Stimulated activated CD8-positive, alpha-beta memory T cell treated with anti-CD3 and anti-CD28 coated beads, Interleukin-2, amount 100 ng/mL, for 1 hour (primary cell): ENCODE measurements at regions not wholly inside any gene's neighbourhood (a gene's known extent, or its start where the extent isn't known, plus 50 kb on each side); places are given as distances from the start of the nearest gene placed in this dataset.
"Not testable (repeated sequence)": the region's sequence is repeated elsewhere in the genome, so short reads cannot be mapped to it uniquely, and the experiment has no call there.

Experiments used
- DNase-seq, 2 donors: peaks; one replicate each; pipeline ENCODE4 v3.0.0-alpha.2; 2020; ENCODE audit warnings: low read depth in 2 of 2

- DNase-seq = no peak
Observed at GRCh38 chr13:71005919-71006318, 861.1 kb downstream of the DACH1 start.

DNA sequence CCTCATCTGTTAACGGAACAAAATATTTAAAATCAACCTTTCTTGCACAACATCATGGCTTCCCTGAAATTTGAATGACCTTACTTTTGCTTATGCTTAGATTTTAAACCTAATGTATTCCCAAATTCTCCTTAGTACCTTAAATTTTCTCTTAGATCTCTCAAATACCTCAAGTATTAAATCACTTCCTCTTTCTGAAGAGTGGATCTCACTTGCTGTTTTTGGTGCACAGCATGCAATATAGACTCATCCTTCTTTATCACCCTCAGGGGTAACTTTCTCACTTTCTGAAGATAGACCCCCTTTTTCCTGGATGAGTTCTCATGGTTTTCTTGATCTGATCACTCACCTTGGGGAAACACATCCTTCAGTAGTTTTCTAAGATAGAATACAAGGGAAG lies 871.7 kb downstream of the DACH1 start:
- no peak for DNase-seq

- no peak for DNase-seq
Observed at GRCh38 chr13:70994191-70994590, 872.8 kb downstream of the DACH1 start.

GRCh38 chr13:70987043-70987442 lies 878.8 kb upstream of the KLHL1 start:
- DNase-seq = no peak

DNA sequence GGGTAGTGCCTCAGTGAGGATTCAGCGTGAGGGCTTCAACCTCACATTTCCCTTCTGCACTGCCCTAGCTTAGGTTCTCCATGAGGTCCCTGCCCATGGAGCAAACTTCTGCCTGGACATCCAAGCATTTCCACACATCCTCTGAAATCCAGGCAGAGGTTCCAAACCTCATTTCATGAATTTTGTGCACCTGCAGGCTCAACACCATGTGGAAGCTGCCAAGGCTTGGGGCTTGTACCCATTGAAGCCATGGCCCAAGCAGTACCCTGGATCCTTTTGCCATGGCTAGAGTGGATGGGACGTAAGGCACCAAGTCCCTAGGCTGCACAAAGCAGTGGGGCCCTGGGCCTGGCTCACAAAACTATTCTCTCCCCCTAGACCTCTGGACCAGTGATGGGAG lies 877.1 kb upstream of the KLHL1 start:
- no peak for DNase-seq

GRCh38 chr13:70981219-70981618 lies 873.0 kb upstream of the KLHL1 start:
- not testable (repeated sequence) for DNase-seq

GRCh38 chr13:70969321-70969720 lies 861.1 kb upstream of the KLHL1 start:
- DNase-seq = no peak

DNA sequence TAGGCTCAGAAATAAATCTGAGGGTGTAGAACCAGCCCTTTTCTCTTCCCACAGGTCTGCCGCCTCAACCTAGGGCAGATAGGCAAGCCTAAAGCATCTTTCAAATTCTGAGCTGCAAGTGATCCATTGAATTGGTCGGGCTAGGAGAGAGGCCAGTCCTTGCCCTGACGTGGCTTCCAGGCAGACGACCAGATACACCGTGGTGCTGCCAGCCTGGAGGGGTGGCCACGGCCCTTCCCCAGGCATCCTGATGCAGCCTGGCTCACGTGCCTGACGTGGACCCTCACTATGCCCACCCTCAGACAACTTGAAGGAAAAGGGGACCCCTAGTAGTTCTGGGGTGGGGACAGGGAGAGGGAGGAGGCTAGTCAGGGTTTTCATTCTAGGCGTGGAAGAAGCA lies 859.3 kb upstream of the KLHL1 start:
- DNase-seq = no peak

DNA sequence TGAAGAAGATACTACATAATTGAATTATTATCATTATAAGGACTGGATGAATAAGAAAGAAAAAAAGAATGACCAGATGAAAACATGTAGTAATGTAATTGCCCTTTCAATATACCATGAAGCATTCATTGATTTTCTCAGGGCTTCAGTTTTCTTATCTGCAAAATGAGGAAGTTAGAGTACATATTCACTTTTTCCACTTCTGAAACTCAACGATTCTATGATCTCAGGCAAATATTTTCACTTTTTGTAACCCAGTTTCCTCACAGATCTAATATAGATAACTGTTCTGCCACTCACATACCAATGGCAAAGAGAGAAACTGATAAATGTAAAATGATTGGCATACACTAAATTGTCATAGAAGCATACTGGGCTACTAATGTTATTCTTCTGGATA lies 856.6 kb upstream of the KLHL1 start:
- no peak for DNase-seq

DNA sequence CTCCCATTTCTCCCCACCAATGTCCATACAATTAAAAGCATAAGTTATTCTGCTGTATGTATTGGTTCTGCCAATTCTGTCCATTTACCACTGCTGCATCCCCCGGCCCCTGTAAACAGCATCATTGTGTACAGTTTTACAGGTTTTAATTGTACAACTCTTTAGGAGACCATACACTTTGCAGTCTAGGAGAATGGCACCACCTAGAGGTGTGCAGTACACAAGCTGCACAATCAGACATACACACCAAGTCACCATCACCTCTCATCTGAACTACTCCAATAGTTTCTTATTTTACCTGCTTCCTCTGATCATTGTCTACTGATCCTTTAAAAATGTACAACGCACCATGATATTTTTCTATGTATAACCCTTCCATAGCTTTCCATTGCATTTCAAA lies 855.9 kb upstream of the KLHL1 start:
- no peak for DNase-seq

- DNase-seq = no peak
Observed at GRCh38 chr13:70960841-70961443, 852.7 kb upstream of the KLHL1 start.

DNA sequence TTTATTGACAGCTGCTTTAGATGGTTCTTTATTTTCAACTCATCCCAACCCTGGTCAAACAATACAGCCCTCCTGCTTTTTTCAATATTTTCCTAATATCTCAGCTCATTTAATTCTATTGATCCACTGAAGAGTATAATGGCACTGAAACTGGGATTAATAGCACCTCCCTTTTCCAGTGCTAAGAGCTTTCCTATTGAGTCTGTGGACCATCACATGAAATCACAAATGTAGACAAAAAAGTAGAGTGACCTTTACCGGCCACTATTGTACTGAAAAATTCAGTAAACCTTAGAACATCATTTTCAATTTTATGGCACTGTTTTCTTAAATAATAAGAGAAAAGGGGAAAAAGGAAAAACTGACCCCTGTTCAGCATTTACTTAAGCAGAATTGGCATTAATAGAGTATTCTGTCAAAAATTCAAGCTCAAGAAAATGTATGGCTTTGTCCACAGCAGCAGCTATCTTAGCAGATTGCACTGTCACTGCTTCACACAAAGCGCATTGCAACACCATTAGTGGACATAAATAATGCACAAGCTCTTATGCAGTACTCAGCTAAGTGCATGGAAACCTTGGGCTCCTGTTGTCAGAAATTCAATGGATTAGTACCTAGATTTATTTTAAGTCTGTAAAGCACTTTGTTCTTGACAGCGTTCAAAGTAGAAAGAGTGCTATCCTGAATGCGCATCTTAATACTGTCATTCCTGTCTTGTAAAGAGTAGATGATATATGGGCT lies 851.0 kb upstream of the KLHL1 start:
- DNase-seq = no peak

GRCh38 chr13:70955887-70956286 lies 847.6 kb upstream of the KLHL1 start:
- DNase-seq = no peak

- DNase-seq = no peak
Observed at GRCh38 chr13:70950664-70951063, 842.4 kb upstream of the KLHL1 start.

- DNase-seq = no peak
Observed at GRCh38 chr13:70945506-70945905, 837.3 kb upstream of the KLHL1 start.

DNA sequence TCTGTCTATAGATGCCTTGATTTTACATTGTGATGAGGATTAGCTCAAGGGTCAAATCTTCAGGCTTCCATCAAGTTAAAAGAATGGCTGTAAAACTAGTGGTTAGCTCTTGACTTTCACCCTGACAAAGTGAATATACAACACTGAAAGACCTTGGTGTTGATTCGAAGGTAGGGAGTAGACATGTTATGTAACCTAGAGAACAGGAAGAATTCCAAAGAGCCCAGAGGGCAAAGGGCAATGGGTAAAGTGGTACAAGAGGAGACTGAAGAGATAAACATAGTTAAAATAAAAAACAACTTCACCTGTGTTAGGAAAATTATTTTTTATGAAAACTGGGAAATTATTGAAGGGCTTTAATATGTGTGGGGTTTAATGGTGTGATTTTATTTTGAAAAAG lies 833.2 kb upstream of the KLHL1 start:
- DNase-seq = no peak

GRCh38 chr13:70938462-70938861 lies 830.2 kb upstream of the KLHL1 start:
- no peak for DNase-seq

GRCh38 chr13:70932511-70932910 lies 824.3 kb upstream of the KLHL1 start:
- DNase-seq = no peak

GRCh38 chr13:70923863-70924752 lies 815.9 kb upstream of the KLHL1 start:
- DNase-seq = no peak

DNA sequence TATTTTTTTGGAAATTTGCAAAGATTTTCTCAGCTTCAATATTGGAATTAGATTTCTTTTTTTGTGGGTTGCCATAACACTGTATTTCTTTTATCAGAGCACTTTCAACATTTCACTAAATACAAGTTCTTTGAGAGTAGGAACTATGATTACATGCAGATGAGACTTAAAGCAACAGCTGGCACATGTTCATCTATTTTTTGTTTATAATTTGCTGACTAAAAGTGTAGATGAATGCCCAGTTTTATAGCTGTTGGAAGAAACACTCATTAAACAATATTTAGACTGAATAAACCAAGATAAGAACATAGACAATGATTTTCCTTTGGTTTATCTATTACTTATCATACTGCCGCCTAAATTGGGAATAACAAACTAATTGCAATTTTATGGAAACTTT lies 803.0 kb upstream of the KLHL1 start:
- DNase-seq = no peak

GRCh38 chr13:70908795-70909194 lies 800.5 kb upstream of the KLHL1 start:
- DNase-seq = no peak

GRCh38 chr13:70905035-70905434 lies 796.8 kb upstream of the KLHL1 start:
- no peak for DNase-seq

DNA sequence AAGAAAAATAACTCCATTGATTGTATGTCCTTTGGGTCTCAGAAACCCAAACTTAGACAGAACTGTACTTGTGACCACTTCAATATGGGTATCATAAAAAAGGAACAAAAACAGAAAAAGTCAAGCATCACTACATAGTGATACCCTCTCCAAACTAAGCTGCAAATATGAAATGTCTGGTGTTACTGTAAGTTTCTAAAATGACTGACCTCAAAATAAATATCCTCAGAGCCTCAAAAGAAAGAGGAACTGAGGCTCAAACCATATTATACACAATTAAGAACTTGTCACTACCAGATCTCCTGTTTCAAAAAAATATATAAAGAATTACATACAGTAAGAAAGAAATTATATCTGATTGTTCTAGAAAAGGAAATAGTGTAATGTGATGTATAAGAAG lies 787.9 kb upstream of the KLHL1 start:
- no peak for DNase-seq
